Choroid plexus epithelial cell (primary cell): ENCODE measurements at regions not wholly inside any gene's neighbourhood (a gene's known extent, or its start where the extent isn't known, plus 50 kb on each side); places are given as distances from the start of the nearest gene placed in this dataset.
A peak's percentile ranks its signal among the peaks of the same experiment; 100 is the strongest.

Experiments
- DNase-seq: peaks from one replicate; pipeline ENCODE4 v3.0.0-alpha.2; 2010; ENCODE audit warnings: low read depth
- H3K4me3 ChIP-seq: 2 replicates; pipeline ENCODE4 v1.5.1; 2011; ENCODE audit warnings: low read depth, mild to moderate bottlenecking, control low read depth, low read length, moderate library complexity
- TF ChIP-seq, protein P1 (sequence below): conservative IDR thresholded peaks from 2 replicates; pipeline ENCODE4 v1.5.1; 2011; ENCODE audit warnings: low read depth, mild to moderate bottlenecking, control low read depth, inconsistent platforms, low read length, moderate library complexity

DNA sequence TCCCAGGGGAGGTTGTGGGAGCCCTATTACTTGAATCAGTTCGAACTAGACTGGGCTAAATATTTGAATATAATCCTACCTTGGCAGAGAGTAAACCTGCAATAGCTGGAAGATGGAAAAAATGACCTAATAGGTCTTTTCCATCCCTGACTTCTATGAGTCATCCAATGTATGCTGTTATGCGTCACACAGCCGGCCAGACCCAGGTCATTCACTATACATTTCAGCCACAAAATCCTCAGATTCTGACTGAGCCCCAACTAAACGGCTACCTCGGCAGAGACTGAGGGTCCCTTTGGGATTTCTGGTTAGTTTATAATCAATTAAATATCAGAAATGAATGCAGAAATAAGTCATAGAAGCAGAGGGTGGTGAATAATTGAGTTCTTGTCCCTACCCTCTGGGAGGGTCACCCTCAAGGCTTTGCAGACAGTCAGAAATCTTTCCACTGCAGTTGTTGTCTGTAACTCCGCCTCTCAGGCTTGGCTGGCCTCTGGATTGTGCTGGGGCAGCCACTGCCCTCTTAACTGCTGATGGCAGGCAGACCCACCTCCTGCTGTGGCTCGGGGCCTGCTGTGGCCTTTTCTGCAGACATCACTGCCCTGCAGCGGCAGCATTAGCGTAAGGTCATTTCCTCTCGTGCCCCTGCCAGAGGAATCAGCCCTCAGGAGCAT is 240.5 kb downstream of the TGFB2 start:
- TF ChIP-seq, protein P1, sequence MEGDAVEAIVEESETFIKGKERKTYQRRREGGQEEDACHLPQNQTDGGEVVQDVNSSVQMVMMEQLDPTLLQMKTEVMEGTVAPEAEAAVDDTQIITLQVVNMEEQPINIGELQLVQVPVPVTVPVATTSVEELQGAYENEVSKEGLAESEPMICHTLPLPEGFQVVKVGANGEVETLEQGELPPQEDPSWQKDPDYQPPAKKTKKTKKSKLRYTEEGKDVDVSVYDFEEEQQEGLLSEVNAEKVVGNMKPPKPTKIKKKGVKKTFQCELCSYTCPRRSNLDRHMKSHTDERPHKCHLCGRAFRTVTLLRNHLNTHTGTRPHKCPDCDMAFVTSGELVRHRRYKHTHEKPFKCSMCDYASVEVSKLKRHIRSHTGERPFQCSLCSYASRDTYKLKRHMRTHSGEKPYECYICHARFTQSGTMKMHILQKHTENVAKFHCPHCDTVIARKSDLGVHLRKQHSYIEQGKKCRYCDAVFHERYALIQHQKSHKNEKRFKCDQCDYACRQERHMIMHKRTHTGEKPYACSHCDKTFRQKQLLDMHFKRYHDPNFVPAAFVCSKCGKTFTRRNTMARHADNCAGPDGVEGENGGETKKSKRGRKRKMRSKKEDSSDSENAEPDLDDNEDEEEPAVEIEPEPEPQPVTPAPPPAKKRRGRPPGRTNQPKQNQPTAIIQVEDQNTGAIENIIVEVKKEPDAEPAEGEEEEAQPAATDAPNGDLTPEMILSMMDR = no peak
- H3K4me3 ChIP-seq = no peak overlapping the region
- DNase-seq = peak; percentile 85

DNA sequence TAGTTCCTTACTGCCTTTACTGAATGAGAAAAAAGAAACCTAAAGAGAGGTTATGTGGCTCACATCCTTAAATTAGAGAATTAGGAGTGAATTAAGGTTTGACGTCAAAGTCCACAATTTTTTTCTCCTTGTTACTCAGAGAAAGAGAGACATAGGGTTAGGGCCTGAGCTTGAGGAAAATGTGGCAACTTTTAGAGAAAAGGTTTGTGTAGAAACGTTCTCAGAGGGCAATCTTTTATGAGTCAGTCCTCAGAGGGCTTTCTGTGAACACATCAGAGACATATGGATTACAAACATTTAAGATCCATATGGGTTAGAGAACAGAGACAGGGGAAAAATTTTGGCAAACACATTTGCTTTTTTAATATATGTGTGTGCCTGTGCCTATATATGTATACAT is 242.8 kb downstream of the TGFB2 start:
- peak; percentile 54 for DNase-seq
- TF ChIP-seq, protein P1 = no peak
- H3K4me3 ChIP-seq = no peak overlapping the region

DNA sequence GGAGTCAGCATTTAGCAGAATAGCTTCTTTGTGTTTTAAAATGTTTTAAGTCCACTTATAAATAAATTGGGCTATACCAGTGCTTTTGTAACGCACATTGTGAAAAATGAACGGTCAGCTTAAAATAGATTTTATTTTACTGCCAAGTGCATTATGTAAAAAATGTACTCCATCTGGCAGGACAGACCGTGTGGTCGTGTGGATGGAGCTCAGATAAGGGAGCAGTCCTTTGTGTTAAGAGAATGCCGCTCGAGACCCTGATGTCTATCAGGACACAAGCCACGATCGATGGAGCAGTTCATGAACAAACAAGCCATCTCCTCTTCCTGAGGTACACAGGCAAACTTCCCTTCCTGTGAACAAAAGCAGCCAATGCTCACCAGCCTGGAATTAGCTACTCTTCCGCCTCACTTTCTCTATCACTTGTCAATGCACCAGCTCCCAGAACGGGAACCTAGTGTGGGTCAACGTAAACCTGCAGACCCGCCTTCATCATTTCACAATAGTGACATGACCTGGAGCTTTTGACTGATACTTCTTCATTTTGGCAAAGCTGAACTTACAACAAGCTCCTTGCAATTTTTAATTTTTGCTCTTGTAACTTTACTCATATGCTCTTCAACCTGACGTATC is 243.5 kb downstream of the TGFB2 start:
- TF ChIP-seq, protein P1 = no peak
- DNase-seq = no peak

DNA sequence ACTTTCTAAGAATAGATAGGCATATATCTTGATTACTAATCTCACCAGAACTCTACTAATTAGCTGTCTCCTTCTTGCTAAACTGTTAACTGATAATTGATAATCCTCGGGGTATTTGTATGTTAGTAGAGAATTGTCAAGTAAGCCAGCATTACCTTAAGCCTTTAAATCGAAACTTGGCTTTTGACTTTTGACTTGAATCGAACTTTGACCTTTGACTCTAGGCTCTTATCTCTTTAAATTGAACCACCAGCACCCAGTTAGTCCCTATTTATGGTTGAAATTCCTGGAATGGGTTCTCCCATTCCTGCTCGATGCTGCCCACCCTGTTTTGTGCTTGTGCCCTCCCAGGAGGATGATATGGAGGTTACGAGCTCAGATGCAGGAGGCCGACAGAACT is 244.4 kb downstream of the TGFB2 start:
- DNase-seq = no peak
- H3K4me3 ChIP-seq = no peak overlapping the region
- TF ChIP-seq, protein P1 = no peak

More for the DNA sequence above, 243.5 kb downstream of the TGFB2 start:
- H3K4me3 ChIP-seq = no peak overlapping the region

DNA sequence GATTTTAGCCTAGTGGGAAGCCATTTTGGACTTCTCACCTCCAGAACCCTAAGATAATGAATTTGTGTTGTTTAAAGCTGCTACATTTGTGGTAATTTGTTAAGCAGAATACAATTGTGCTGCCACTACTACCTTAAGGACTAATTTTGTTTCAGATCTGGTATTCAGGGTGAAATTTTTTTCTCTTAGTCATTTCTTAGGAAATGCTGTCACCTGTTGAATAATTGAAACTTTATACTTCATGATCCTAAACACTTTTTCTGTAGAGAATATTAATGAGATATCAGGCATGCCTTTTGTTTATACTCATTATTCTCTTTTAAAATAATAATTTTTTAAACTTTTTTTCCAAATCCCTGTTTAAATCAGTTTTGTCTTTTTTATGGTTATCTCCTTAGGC is 246.8 kb downstream of the TGFB2 start:
- no peak overlapping the region for H3K4me3 ChIP-seq
- TF ChIP-seq, protein P1 = no peak
- peak; percentile 12 for DNase-seq

DNA sequence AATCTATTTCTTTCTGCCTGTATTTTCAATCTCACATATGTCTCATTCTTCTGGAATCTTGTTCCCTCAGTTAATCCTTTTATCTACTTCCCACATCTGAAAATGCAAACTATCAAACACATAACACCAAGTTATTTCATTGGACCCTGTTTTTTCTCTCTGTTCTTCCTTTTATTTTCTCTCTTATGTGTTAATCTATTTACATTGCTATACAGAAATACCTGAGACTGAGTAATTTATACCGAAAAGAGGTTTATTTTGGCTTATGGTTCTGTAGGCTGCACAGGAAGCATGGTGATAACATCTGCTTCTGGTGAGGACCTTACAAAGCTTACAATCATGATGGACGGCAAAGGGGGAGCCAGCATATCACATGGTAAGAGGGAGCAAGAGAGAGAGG is 247.6 kb downstream of the TGFB2 start:
- DNase-seq = peak; percentile 53
- no peak overlapping the region for H3K4me3 ChIP-seq

More for the DNA sequence above, 247.6 kb downstream of the TGFB2 start:
- TF ChIP-seq, protein P1 = no peak
